ENCODE measurements at regions not wholly inside any gene's neighbourhood (a gene's known extent, or its start where the extent isn't known, plus 50 kb on each side); places are given as distances from the start of the nearest gene placed in this dataset.

- TF ChIP-seq CTCF (IDR thresholded peaks at IDR 0.05) (no peak), POLR2A (IDR thresholded peaks at IDR 0.05) (no peak)
Observed at GRCh38 chr7:115462301-115463015, 540.6 kb downstream of the MDFIC start.

Measured in right lobe of liver (tissue), 4 donors.